H1 (cell line): ENCODE measurements at regions not wholly inside any gene's neighbourhood (a gene's known extent, or its start where the extent isn't known, plus 50 kb on each side); places are given as distances from the start of the nearest gene placed in this dataset.

Experiments used
- CTCF ChIA-PET: fragments of 300-600 bp; sonication (Branson Sonifier 250); formaldehyde crosslinking; loops from one replicate; lab custom pipeline; 2021; ENCODE audit not compliant: partially characterized antibody; lab: Charles Lee
- POLR2A ChIA-PET: fragments of 300-600 bp; sonication (Branson Sonifier 250); formaldehyde crosslinking; loops from one replicate; lab custom pipeline; 2021; ENCODE audit warnings: inconsistent platforms; ENCODE audit not compliant: partially characterized antibody; lab: Charles Lee
- DNase-seq, 2 experiments: peaks; one replicate each; pipeline versions ENCODE4 v3.0.0 to v3.0.0-alpha.2; 2010 to 2022; ENCODE audit warnings: low spot score in 2 of 2, low read depth in 1 of 2, mixed read lengths in 1 of 2
- FAIRE-seq: peaks from 2 replicates; lab custom pipeline; 2011; peaks lifted over from hg19 to GRCh38; lab: Jason Lieb, UNC
- H2AFZ ChIP-seq: 2 replicates; pipeline ENCODE4 v1.8.1; 2012; ENCODE audit warnings: low read length, inconsistent platforms
- H2AK5ac ChIP-seq: 2 replicates; pipeline ENCODE4 v1.6.1; 2013; ENCODE audit warnings: low read depth, low read length
- H2BK120ac ChIP-seq: replicated peaks from 2 replicates; pipeline ENCODE3; 2013; ENCODE audit warnings: low read depth, low read length, inconsistent platforms
- H2BK12ac ChIP-seq: 2 replicates; pipeline ENCODE4 v1.6.1; 2013; ENCODE audit warnings: low read depth, low read length
- H2BK15ac ChIP-seq: 2 replicates; pipeline ENCODE4 v1.6.1; 2013; ENCODE audit warnings: low read length
- H2BK20ac ChIP-seq: 2 replicates; pipeline ENCODE4 v1.6.1; 2013; ENCODE audit warnings: low read length
- H2BK5ac ChIP-seq: 2 replicates; pipeline ENCODE4 v1.6.1; 2013; ENCODE audit warnings: low read depth, low read length
- H3K14ac ChIP-seq: 2 replicates; pipeline ENCODE4 v1.6.1; 2013; ENCODE audit warnings: inconsistent platforms; ENCODE audit not compliant: insufficient read length
- H3K18ac ChIP-seq: 2 replicates; pipeline ENCODE4 v1.6.1; 2013; ENCODE audit warnings: low read length; ENCODE audit errors: extremely low read depth
- H3K23ac ChIP-seq: 2 replicates; pipeline ENCODE4 v1.6.1; 2013; ENCODE audit warnings: inconsistent platforms; ENCODE audit not compliant: insufficient read length
- H3K23me2 ChIP-seq: 2 replicates; pipeline ENCODE4 v1.6.1; 2013; ENCODE audit warnings: low read depth, low read length
- H3K27ac ChIP-seq: 2 replicates; pipeline ENCODE4 v1.6.1; 2011; ENCODE audit warnings: low read depth, low read length, inconsistent platforms
- H3K27me3 ChIP-seq, 4 experiments: replicated peaks in 1 of 4; 1 replicate in 1 of 4; 2 replicates in 3 of 4; pipeline versions ENCODE4 v1.6.1 to v1.8.1; 2011 to 2013; ENCODE audit warnings: low read length in 3 of 4, mild to moderate bottlenecking in 3 of 4, inconsistent platforms in 2 of 4, mixed read lengths in 2 of 4, moderate library complexity in 1 of 4; ENCODE audit not compliant: control insufficient read depth in 3 of 4, insufficient read depth in 3 of 4; ENCODE audit errors: extremely low read depth in 1 of 4
- H3K36me3 ChIP-seq, 4 experiments: 2 replicates each; pipeline versions ENCODE4 v1.6.1 to v1.8.1; 2011 to 2013; ENCODE audit warnings: mild to moderate bottlenecking in 4 of 4, low read length in 3 of 4, moderate library complexity in 2 of 4, control low read depth in 1 of 4, inconsistent platforms in 1 of 4; ENCODE audit not compliant: insufficient read depth in 4 of 4, control insufficient read depth in 2 of 4
- H3K4ac ChIP-seq: replicated peaks from 2 replicates; pipeline ENCODE3; 2013; ENCODE audit warnings: low read length, low read depth, mixed read lengths, inconsistent platforms; ENCODE audit not compliant: insufficient read length
- H3K4me1 ChIP-seq, 4 experiments: replicated peaks in 1 of 4; 1 replicate in 1 of 4; 2 replicates in 3 of 4; pipeline versions ENCODE4 v1.6.1 to v1.8.1; 2011 to 2013; ENCODE audit warnings: low read length in 3 of 4, inconsistent platforms in 2 of 4, mixed read lengths in 1 of 4; ENCODE audit not compliant: insufficient read depth in 4 of 4, control insufficient read depth in 3 of 4
- H3K4me2 ChIP-seq, 2 experiments: 2 replicates each; pipeline versions ENCODE4 v1.6.1 to v1.8.1; 2011 to 2013; ENCODE audit warnings: low read depth in 2 of 2, low read length in 2 of 2, control low read depth in 1 of 2, inconsistent platforms in 1 of 2, mild to moderate bottlenecking in 1 of 2; ENCODE audit not compliant: insufficient read depth in 1 of 2
- H3K4me3 ChIP-seq, 4 experiments: fragments of 200-600, 300-600 bp in 1 of 4; sonication (generic), shearing (Covaris generic), sonication (Bioruptor Twin) in 1 of 4; 2 replicates each; pipeline versions ENCODE4 v1.5.1 to v1.8.1; 2011 to 2016; ENCODE audit warnings: low read length in 4 of 4, low read depth in 3 of 4, control low read depth in 2 of 4, inconsistent platforms in 2 of 4, mild to moderate bottlenecking in 2 of 4, mixed read lengths in 1 of 4, moderate library complexity in 1 of 4; ENCODE audit not compliant: insufficient read depth in 2 of 4; ENCODE audit errors: extremely low read depth in 1 of 4
- H3K56ac ChIP-seq: replicated peaks from 2 replicates; pipeline ENCODE3; 2013; ENCODE audit warnings: low read depth, mild to moderate bottlenecking, mixed read lengths, low read length, inconsistent platforms; ENCODE audit not compliant: insufficient read length
- H3K79me1 ChIP-seq: 2 replicates; pipeline ENCODE4 v1.6.1; 2013; ENCODE audit warnings: low read depth, low read length, control low read depth
- H3K79me2 ChIP-seq, 2 experiments: 2 replicates each; pipeline versions ENCODE4 v1.6.1 to v1.8.1; 2012 to 2013; ENCODE audit warnings: low read length in 2 of 2, mild to moderate bottlenecking in 2 of 2, inconsistent platforms in 1 of 2; ENCODE audit not compliant: insufficient read depth in 2 of 2, control insufficient read depth in 1 of 2
- H3K9ac ChIP-seq, 4 experiments: replicated peaks in 1 of 4; 1 replicate in 1 of 4; 2 replicates in 3 of 4; pipeline versions ENCODE4 v1.6.1 to v1.8.1; 2011 to 2013; ENCODE audit warnings: low read depth in 3 of 4, low read length in 3 of 4, control low read depth in 2 of 4, mild to moderate bottlenecking in 2 of 4, moderate library complexity in 2 of 4, inconsistent platforms in 1 of 4; ENCODE audit errors: extremely low read depth in 1 of 4
- H3K9me3 ChIP-seq, 2 experiments: 2 replicates each; pipeline versions ENCODE4 v1.6.1 to v1.8.1; 2012 to 2013; ENCODE audit warnings: mild to moderate bottlenecking in 2 of 2, moderate library complexity in 2 of 2, control low read depth in 1 of 2, inconsistent platforms in 1 of 2, low read depth in 1 of 2, low read length in 1 of 2, mixed read lengths in 1 of 2; ENCODE audit not compliant: insufficient read depth in 2 of 2
- H4K20me1 ChIP-seq, 2 experiments: replicated peaks in 1 of 2; 2 replicates each; pipeline versions ENCODE3 to v1.8.1; 2011 to 2013; ENCODE audit warnings: inconsistent platforms in 2 of 2, low read length in 2 of 2, mild to moderate bottlenecking in 1 of 2; ENCODE audit not compliant: insufficient read depth in 2 of 2, control insufficient read depth in 1 of 2
- H4K5ac ChIP-seq: 2 replicates; pipeline ENCODE4 v1.6.1; 2013; ENCODE audit warnings: low read length, low read depth, mixed read lengths, inconsistent platforms; ENCODE audit not compliant: insufficient read length
- H4K8ac ChIP-seq: 2 replicates; pipeline ENCODE4 v1.8.0; 2013; ENCODE audit warnings: mild to moderate bottlenecking, moderate library complexity, low read length, inconsistent platforms; ENCODE audit not compliant: insufficient read depth; ENCODE audit errors: extremely low read depth
- H4K91ac ChIP-seq: replicated peaks from 2 replicates; pipeline ENCODE3; 2013; ENCODE audit warnings: low read length, mixed read lengths, inconsistent platforms; ENCODE audit not compliant: insufficient read length
- PHF8 ChIP-seq: fragments of 200-600 bp; sonication (generic); conservative IDR thresholded peaks from 2 replicates; pipeline ENCODE4 v1.7.1; 2012; ENCODE audit warnings: low read depth, mild to moderate bottlenecking, inconsistent platforms, low read length, moderate library complexity
- RXRA ChIP-seq: IDR thresholded peaks from 2 replicates; pipeline ENCODE4 v1.6.1; 2011; ENCODE audit warnings: low read depth, mild to moderate bottlenecking, low read length, moderate library complexity; ENCODE audit not compliant: insufficient read depth
- SAP30 ChIP-seq: fragments of 300-600 bp; sonication (generic); IDR thresholded peaks from 2 replicates; pipeline ENCODE4 v1.7.1; 2012; ENCODE audit warnings: low read length, moderate library complexity, mild to moderate bottlenecking, inconsistent platforms; ENCODE audit not compliant: insufficient read depth, insufficient replicate concordance
- SIRT6 ChIP-seq: IDR thresholded peaks from one replicate; pipeline ENCODE4 v1.7.1; 2012; ENCODE audit warnings: low read length, inconsistent platforms
- SIX5 ChIP-seq: IDR thresholded peaks from 2 replicates; pipeline ENCODE4 v1.6.1; 2011; ENCODE audit warnings: mild to moderate bottlenecking, low read depth, low read length
- YY1 ChIP-seq: IDR thresholded peaks from 2 replicates; pipeline ENCODE4 v1.6.1; 2011; ENCODE audit warnings: low read depth, mild to moderate bottlenecking, low read length
- ZNF274 ChIP-seq: IDR thresholded peaks from 2 replicates; pipeline ENCODE4 v1.7.0; 2012; ENCODE audit warnings: low read length, borderline replicate concordance; ENCODE audit errors: extremely low read depth

GRCh38 chr21:14598065-14598464, 52.0 kb upstream of the SAMSN1 start:
- peaks cover 0 to 3% of the 10 kb centered on the region in 2 experiments; a peak in 2 of 4 replicates for H3K9me3 ChIP-seq
- H3K23me2 ChIP-seq, result no peaks in the 10 kb centered on the region
- 0 out of 2 replicates have a peak overlapping the region, but pooled peaks have one; percentile 11 for H2AFZ ChIP-seq
- no peaks in the 10 kb centered on the region for H3K79me2 ChIP-seq
- no peak overlapping the region for H2BK12ac ChIP-seq
- no peak overlapping the region for H3K14ac ChIP-seq
- no peak overlapping the region for H2BK20ac ChIP-seq
- H3K4me1 ChIP-seq, result peaks cover 0 to 7% (median under 1%) of the 10 kb centered on the region in 4 experiments; a peak in 1 of 7 replicates
- DNase-seq (no peak), FAIRE-seq (no peak)
- H2BK5ac ChIP-seq, result no peak overlapping the region
- no peak overlapping the region for H2AK5ac ChIP-seq
- no peak overlapping the region for H3K4ac ChIP-seq
- TF ChIP-seq YY1, result no peak
- TF ChIP-seq RXRA, result no peak
- no peak for TF ChIP-seq SIX5
- TF ChIP-seq PHF8, result no peak
- TF ChIP-seq SIRT6, result no peak
- TF ChIP-seq SAP30, result no peak
- TF ChIP-seq ZNF274, result no peak
- H4K91ac ChIP-seq, result no peak overlapping the region
- no peak overlapping the region for H3K9ac ChIP-seq
- CTCF ChIA-PET, result no interaction called here
- H3K18ac ChIP-seq, result no peak overlapping the region
- no peak overlapping the region for H3K56ac ChIP-seq
- H3K79me1 ChIP-seq, result no peaks in the 10 kb centered on the region
- no peak overlapping the region for H2BK120ac ChIP-seq
- H4K20me1 ChIP-seq, result no peaks in the 10 kb centered on the region
- no peaks in the 10 kb centered on the region for H3K27me3 ChIP-seq
- POLR2A ChIA-PET, result no interaction called here
- no peak overlapping the region for H2BK15ac ChIP-seq
- no peaks in the 10 kb centered on the region; a peak in 1 of 8 replicates for H3K36me3 ChIP-seq
- no peak overlapping the region for H3K27ac ChIP-seq
- no peak overlapping the region for H3K4me3 ChIP-seq
- no peak overlapping the region for H3K4me2 ChIP-seq
- H3K23ac ChIP-seq, result no peak overlapping the region
- no peak overlapping the region for H4K5ac ChIP-seq
- no peak overlapping the region for H4K8ac ChIP-seq
